Anterior cingulate cortex (tissue), 58 donors: ENCODE measurements at regions not wholly inside any gene's neighbourhood (a gene's known extent, or its start where the extent isn't known, plus 50 kb on each side); places are given as distances from the start of the nearest gene placed in this dataset.

Experiments used
- DNase-seq, 58 donors: peaks; one replicate each; lab custom pipeline; 2025; lab: John Stamatoyannopoulos, UW

DNA sequence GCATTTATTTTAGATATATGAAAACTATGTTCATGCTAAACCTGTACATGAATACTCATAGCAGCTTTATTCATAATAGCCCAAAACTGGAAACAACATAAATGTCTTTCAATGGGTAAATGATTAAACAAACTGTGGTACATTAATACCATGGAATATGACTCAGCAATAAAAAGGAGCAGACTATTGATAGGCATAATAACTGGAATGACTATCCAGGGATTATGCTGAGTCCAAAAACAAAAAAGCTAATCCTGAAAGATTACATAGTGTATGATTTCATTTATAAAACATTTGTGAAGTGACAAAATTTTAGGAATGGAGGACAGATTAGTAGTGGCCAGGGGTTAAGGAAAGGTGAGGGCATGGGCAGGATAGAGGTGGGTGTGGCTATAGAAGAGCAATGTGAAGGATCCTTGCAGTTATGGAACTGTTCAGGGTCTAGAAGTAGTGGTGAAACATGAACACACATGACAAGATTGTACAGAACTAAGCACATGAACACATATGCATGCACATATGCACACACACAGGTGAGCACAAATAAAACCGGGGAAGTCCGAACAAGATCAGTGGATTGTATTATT is 61.1 kb upstream of the CDKN3 start:
- no peak for DNase-seq

DNA sequence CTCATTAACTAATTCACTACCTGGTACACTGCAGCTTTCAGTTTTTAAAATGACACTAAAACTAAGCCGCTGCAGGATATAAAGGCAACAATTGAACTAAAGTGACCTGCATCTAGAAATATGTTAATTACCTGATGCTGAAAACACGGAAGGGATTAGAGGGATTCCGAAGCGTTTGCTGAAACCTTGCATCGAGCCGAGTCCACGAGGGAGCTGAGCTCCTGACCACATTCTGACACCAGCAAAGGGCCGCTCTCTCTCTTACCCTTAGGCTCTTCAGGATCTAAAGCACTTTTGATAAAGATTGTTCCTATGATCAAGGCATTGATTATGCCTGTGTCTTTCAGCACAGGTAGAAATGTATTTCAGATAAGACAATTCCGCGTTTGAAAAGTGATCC is 59.5 kb upstream of the CDKN3 start:
- DNase-seq: no peak

DNA sequence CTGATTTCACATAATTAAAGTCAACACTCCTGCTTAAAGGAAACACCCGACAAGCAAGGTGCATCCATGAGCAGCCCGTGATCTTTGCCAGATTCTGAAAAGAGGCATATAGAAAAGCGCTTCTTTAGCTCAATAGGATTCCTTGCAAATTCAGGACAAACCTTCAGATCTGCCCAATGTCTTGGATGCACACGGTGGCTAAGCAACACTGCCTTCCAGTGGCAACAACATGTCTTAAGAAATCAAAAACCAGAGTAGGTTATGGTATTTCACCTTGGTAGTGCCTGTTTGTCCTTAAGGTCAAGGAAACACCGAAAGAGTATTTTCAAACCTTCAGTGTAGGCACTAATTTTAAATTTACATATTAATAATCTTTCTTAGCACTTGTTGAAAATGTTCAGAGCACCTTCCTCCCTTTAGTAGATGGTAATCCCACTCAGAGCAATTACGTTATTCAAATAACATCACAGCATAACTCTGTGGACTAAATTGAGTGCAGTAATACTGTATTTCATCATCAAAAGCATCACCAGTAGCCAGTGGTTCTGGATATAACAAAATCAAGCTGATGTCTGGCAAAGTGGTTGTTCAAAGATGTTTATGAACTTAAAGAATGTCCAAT is 58.0 kb upstream of the CDKN3 start:
- DNase-seq: peak in 2 of 58 donors; percentile 10 to 17

DNA sequence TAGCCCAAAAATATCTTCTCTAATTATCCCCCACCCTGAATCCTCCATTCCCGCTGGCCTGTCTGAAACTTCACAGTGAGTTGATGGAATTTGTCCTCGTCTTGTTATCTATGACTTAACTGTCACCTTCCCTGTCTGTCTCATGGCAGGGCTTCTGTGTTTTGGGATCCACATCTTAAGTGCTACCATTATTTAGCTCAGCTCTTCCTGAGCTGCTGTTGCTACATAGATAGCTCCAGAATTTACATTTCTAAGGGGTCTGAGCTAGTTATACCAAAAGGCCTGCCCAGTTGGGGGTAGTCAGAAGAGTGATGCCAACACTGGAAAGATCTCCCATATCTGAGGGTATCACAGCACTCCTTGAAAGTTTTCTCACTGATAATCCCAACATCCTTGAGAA is 57.0 kb upstream of the CDKN3 start:
- DNase-seq: no peak

DNA sequence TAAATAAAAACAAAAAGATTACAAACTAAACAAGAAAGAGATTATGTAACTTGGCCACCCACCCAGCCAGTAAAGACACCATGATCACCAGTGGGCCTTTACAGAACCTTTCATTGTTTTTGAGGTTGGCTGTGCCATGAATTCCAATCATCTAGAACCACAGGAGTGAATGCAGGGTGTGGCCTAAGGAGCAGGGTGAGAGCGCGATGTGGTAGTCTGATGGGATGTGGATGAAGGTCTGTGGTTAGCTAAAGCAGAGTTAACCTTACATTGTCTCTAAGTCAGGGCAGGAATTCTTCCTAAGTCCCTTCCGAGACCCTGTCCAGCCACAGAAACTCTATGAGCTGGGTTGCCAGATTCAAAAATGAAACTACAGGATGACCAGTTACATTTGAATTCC is 54.0 kb upstream of the CDKN3 start:
- DNase-seq: no peak

DNA sequence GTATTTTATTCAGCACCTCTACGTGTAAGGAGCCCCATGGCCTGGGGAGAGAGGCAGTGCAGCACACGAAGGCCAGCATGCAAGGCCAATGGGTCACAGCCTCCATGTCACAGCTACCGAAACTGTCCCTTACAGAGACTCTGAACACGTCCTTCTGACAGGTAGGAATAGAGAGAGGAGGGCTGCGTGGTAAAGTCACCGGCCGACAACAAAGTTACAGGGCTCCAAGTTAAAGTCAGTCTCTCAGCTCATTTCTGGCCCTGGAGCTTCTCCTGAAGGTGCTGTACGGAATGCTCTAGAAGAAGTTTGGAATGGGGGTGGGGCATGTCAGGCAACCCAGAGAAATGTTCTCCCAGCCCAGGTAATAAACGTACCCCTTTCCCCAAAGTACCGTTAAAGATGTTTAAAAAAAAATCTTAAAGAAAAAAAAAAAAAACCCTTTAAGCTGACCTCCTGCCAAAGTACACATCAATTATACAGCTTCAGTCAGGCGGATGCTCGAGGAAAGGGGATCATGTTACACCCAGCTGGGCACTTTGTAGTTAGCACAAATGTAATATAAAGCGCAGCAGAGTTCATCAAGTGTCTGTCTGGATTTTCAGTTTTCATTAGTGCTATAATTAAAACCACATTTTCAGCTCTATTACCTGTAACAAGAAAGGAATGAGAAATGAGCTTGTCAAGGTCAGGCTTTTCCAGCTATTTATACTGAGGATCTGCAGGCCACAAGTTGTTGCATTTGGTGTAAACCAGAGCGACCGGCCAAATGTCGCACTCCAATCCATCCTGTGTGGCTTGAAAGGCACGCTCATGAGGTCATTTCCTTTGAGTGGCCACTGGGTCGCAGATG is 53.3 kb upstream of the CDKN3 start:
- DNase-seq: no peak

DNA sequence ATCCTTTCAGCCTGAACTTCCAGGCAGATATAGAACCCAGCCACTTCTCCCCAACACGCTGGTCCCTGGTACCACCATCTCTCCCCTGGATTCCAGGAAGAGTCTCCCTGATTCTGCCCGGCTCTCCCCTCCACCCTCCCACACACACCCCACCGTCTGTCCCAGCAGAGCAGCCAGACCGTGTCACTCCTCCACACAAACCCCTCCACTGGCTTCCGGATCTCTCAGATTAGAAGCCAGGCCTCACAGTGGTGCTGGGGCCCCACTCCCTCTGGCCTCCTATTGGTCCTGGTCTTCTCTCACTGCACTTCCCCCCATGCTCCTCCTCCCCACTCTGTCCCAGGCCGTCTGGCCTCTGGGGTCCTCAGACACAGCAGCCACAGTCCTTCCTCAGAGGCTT is 52.4 kb upstream of the CDKN3 start:
- no peak for DNase-seq

DNA sequence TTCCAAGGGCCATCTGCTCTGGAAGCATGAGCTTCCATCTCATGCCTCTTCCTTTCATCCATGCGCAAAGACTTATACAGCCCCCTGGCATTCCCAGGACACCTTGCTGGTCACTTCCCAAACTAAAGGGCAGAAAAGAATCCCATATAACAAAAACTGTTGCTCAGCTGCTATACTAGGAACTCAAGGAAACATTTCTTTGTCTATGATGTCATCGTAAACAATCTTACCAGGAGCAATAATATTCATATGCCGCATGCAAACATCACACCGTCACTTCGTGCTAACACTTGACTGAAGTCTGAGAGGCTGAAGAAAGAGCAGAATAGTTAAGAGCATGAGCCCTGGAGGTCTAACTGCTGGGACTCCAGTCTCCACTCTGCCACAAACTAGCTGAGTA is 50.5 kb upstream of the CDKN3 start:
- no peak for DNase-seq
